ENCODE measurements at regions not wholly inside any gene's neighbourhood (a gene's known extent, or its start where the extent isn't known, plus 50 kb on each side); places are given as distances from the start of the nearest gene placed in this dataset.

DNA sequence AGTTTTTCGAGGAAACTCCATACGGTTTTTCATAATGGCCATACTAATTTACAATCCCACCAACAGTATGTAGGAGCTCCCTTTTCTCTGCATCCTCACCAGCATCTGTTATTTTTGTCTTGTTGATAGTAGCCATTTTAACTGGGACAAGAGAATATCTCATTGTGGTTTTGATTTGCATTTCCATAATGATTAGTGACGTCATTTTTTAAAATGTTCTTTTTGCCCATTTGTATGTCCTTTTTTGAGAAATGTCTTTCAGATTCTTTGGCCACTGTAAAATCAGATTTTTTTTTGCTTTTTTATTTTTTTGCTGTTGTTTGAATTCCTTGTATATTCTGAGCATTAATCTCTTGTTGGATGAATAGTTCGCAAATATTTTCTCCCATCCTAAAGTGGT is 243.9 kb downstream of the TRIML1 start:
- TF ChIP-seq, protein P1, sequence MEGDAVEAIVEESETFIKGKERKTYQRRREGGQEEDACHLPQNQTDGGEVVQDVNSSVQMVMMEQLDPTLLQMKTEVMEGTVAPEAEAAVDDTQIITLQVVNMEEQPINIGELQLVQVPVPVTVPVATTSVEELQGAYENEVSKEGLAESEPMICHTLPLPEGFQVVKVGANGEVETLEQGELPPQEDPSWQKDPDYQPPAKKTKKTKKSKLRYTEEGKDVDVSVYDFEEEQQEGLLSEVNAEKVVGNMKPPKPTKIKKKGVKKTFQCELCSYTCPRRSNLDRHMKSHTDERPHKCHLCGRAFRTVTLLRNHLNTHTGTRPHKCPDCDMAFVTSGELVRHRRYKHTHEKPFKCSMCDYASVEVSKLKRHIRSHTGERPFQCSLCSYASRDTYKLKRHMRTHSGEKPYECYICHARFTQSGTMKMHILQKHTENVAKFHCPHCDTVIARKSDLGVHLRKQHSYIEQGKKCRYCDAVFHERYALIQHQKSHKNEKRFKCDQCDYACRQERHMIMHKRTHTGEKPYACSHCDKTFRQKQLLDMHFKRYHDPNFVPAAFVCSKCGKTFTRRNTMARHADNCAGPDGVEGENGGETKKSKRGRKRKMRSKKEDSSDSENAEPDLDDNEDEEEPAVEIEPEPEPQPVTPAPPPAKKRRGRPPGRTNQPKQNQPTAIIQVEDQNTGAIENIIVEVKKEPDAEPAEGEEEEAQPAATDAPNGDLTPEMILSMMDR (IDR thresholded peaks at IDR 0.05 in 8 of 11, conservative IDR thresholded peaks at IDR 0.05 in 3 of 11), result no peak
- TF ChIP-seq POLR2A (IDR thresholded peaks at IDR 0.05), result no peak

All from spleen (tissue), 7 donors.